Ramos (cell line): ENCODE measurements at regions not wholly inside any gene's neighbourhood (a gene's known extent, or its start where the extent isn't known, plus 50 kb on each side); places are given as distances from the start of the nearest gene placed in this dataset.

ENCODE experiments used
- in situ Hi-C: fragments of 300-500 bp; cut with MboI; formaldehyde crosslinking; loops from one replicate; pipeline ENCODE4 v1.14.3; 2022; ENCODE audit warnings: low sequenced_read_pairs; ENCODE audit not compliant: unreplicated experiment

- in situ Hi-C loops = no loop called here
These were observed 144.1 kb upstream of the MAST4 start for GRCh38 chr5:66452109-66452508.

- in situ Hi-C loops = no loop called here
These were observed 141.8 kb upstream of the MAST4 start for GRCh38 chr5:66454186-66455078.

GRCh38 chr5:66459728-66460127 lies 136.5 kb upstream of the MAST4 start:
- in situ Hi-C loops = no loop called here

- in situ Hi-C loops = no loop called here
These were observed 128.6 kb upstream of the MAST4 start for GRCh38 chr5:66467564-66467963.

GRCh38 chr5:66469684-66470083 lies 126.5 kb upstream of the MAST4 start:
- in situ Hi-C loops = no loop called here

GRCh38 chr5:66472010-66472409 lies 124.2 kb upstream of the MAST4 start:
- in situ Hi-C loops = no loop called here

GRCh38 chr5:66475731-66476130 lies 120.5 kb upstream of the MAST4 start:
- in situ Hi-C loops = no loop called here

GRCh38 chr5:66477596-66477995 lies 118.6 kb upstream of the MAST4 start:
- in situ Hi-C loops = no loop called here

- in situ Hi-C loops = no loop called here
These were observed 101.8 kb upstream of the MAST4 start for GRCh38 chr5:66494437-66494836.

GRCh38 chr5:66498791-66499207 lies 97.4 kb upstream of the MAST4 start:
- in situ Hi-C loops = no loop called here

- in situ Hi-C loops = no loop called here
These were observed 92.9 kb upstream of the MAST4 start for GRCh38 chr5:66503203-66503789.

GRCh38 chr5:66507106-66507505 lies 89.1 kb upstream of the MAST4 start:
- in situ Hi-C loops = no loop called here

GRCh38 chr5:66511491-66511890 lies 84.7 kb upstream of the MAST4 start:
- in situ Hi-C loops = no loop called here

- in situ Hi-C loops = no loop called here
These were observed 83.1 kb upstream of the MAST4 start for GRCh38 chr5:66513130-66513529.

- in situ Hi-C loops = no loop called here
These were observed 81.0 kb upstream of the MAST4 start for GRCh38 chr5:66515209-66515608.

- in situ Hi-C loops = no loop called here
These were observed 79.6 kb upstream of the MAST4 start for GRCh38 chr5:66516550-66516949.

GRCh38 chr5:66517351-66517750 lies 78.8 kb upstream of the MAST4 start:
- in situ Hi-C loops = no loop called here

GRCh38 chr5:66518052-66518451 lies 78.1 kb upstream of the MAST4 start:
- in situ Hi-C loops = no loop called here

GRCh38 chr5:66518753-66519152 lies 77.4 kb upstream of the MAST4 start:
- in situ Hi-C loops = no loop called here

- in situ Hi-C loops = no loop called here
These were observed 76.6 kb upstream of the MAST4 start for GRCh38 chr5:66519626-66520025.

- in situ Hi-C loops = no loop called here
These were observed 75.3 kb upstream of the MAST4 start for GRCh38 chr5:66520854-66521253.
